ENCODE measurements at regions not wholly inside any gene's neighbourhood (a gene's known extent, or its start where the extent isn't known, plus 50 kb on each side); places are given as distances from the start of the nearest gene placed in this dataset.
A peak's percentile ranks its signal among the peaks of the same experiment; 100 is the strongest.
"Not testable (repeated sequence)": the region's sequence is repeated elsewhere in the genome, so short reads cannot be mapped to it uniquely, and the experiment has no call there.

DNA sequence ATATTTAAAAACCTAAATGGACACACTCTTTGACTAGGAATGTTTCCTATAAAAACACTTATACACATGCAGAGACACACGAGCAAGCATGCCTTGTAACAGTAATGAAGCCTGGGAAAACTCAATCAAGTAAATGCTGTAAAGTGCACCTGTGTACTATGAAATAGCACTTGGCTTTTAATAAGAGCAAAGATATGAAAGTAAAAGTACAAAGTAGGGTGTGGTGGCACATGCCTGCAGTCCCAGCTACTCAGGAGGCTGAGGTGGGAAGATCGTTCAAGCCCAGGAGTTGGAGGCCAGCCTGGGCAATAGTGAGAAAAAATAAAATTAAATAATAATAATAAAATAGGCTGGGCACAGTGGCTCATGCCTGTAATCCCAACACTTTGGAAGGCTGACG lies 166.9 kb upstream of the GRK3 start:
- no peak for DNase-seq

DNA sequence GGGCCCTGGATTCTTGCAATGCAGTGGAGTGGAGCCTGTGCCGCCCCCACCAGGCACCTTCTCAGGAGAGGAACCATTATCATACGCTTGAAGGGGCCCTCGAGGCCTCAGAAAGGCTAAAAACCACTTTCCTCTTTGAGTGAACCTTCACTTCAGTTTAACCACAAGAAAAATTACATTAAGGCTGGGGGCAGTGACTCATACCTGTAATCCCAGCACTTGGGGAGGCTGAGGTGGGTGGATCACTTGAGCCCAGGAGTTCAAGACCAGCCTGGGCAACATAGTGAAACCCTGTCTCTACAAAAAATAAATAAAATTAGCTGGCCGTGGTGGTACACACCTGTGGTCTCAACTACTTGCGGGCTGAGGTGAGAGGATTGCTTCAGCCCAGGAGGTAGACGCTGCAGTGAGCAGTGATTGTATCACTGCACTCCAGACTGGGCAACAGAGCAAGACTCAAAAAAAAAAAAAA lies 165.8 kb upstream of the GRK3 start:
- not testable (repeated sequence) for DNase-seq

DNA sequence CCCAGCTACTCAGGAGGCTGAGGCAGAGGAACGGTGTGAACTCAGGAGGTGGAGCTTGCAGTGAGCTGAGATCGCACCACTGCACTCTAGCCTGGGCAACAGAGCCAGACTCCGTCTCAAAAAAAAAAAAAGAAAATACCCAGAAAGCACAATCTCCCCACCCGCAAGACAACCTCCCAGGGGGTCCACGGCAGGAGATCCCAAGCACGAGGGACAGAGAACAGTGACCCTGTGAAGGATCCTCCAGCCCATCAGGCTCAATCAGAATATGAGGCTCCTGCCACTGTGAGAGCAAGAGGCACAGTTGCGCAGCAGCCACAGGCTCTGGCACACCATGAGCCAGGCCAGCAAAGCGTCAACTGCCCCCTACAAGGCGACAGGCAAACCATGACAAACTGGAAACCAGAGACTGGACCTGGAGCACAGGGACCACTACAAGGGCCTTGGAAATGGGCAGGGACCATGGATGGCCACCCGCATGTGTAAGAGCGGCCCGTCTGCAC lies 164.8 kb upstream of the GRK3 start:
- DNase-seq = no peak

- no peak for DNase-seq
Observed at GRCh38 chr22:25402160-25402500, 162.3 kb upstream of the GRK3 start.

- no peak for DNase-seq
Observed at GRCh38 chr22:25402501-25403283, 161.8 kb upstream of the GRK3 start.

- no peak for DNase-seq
Observed at GRCh38 chr22:25403284-25403810, 161.1 kb upstream of the GRK3 start.

- no peak for DNase-seq
Observed at GRCh38 chr22:25403811-25404471, 160.5 kb upstream of the GRK3 start.

DNA sequence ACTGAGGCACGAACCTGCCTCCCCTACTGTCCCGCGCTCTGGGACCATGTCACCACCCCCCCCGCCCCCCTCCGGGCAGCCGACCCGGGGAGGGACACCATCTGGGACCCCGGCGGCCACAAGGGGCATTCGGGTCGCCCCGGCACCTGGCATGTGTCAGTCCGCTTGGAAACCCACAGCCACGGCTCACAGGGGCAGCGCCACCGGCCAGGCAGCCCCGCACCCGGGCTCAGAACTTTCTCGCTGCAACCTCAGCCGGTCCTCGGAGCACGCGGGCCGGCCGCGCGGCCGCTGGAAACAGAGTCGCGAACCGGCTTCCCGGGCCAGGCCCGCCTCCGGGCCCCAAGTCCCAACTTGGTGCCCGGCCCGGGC lies 159.9 kb upstream of the GRK3 start:
- DNase-seq = no peak

DNA sequence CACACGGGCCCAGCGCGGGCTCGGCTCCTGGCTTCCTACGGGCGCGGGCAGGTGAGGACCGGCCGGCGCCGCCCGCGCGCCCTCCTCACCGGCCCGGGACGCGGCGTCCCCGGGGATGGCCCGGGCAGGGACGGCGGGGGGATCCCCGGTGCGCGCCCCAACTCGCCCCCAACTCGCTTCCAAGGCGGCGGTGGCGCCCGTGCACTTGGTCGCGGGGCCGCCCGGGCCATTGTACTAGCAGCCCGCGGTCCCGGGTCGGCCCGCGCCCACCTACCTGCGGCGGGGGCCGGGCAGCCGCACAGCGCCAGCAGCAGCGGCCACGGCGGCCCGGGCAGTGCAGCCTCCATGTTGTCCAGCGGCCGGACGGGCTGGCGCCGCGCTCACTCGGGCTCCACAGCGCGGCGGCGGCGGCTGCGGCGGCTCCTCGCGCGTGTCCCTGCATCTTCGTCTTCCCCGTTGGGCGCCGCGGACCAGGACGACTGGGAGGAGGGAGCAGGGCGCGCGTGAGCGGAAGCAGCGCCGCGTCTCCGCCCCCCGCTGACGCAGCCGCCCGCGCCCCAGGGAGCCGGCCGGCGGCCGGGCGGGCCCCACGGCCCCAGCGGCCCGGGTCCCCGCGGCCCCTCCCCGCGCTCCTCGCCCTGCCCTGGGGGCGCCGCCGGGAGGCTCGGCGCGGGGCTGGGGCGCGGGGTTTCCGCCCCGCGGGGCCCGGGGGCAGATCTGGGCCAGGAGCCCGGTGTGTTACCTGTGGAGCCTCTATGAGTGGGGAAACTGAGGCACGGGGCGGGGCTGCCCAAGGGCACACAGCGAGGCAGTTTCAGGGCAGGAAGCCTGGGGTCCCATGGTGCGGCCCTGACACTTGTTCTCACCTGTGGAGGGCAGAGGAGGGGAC lies 159.3 kb upstream of the GRK3 start:
- no peak for DNase-seq

- DNase-seq = no peak
Observed at GRCh38 chr22:25405841-25406509, 158.5 kb upstream of the GRK3 start.

- no peak for DNase-seq
Observed at GRCh38 chr22:25406510-25407210, 157.8 kb upstream of the GRK3 start.

DNA sequence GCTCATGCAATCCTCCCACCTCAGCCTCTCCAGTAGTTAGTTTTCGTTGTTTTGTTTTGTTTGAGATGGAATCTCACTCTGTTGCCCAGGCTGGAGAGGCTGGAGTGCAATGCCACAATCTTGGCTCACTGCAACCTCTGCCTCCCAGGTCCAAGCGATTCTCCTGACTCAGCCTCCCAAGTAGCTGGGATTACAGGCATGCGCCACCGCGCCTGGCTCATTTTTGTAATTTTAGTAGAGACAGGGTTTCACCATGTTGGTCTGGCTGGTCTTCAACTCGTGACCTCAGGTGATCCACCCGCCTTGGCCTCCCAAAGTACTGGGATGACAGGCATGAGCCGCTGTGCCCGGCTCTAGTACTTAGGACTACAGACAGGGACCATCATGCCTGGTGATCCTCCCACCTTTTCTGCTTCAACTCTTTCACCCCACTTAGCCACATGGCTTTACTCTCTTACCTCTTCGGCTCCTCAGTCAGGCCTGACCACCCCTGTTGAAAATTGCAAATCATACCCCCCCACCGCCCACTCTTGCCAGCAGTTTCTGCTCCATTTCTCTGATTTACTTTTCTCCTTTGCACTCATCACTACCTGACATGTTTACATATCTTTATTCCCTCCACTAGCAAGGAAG lies 157.1 kb upstream of the GRK3 start:
- no peak for DNase-seq

DNA sequence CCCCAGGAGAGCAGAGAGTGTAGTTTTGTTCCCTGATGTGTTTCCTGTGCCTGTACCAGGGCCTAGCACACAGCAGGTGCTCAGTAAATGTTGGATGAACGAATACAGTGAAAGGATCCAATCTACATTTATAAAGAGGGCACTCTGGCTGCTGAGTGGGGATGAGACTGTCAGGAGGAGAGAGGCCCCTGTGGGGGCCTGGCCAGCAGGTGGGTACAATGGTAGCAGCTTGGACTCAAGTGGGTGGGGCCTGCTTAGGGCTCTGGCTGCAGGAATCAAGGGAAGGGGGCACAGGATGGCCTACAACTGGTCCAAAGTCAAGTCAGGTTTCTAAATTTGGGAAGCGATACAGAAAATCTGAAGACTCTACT lies 156.6 kb upstream of the GRK3 start:
- no peak for DNase-seq

GRCh38 chr22:25409240-25409639 lies 155.2 kb upstream of the GRK3 start:
- no peak for DNase-seq

- no peak for DNase-seq
Observed at GRCh38 chr22:25410849-25411248, 153.6 kb upstream of the GRK3 start.

DNA sequence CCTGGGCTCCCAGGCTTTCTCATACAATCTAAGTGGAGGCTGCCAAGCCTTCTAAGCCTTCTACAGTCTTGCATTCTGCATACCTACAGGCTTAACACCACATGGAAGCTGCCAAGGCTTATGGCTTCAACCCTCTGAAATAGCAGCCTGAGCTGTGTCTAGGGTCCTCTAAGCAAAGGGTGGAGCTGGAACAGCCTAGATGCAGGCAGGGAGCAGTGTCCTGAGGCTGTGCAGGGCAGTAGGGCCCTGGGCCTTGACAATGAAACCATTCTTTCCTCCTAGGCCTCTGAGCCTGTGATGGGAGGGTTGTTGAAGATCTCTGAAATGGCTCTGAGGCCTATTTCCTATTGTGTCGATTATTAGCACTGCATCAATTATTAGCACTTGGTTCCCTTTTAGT lies 150.9 kb upstream of the GRK3 start:
- no peak for DNase-seq

DNA sequence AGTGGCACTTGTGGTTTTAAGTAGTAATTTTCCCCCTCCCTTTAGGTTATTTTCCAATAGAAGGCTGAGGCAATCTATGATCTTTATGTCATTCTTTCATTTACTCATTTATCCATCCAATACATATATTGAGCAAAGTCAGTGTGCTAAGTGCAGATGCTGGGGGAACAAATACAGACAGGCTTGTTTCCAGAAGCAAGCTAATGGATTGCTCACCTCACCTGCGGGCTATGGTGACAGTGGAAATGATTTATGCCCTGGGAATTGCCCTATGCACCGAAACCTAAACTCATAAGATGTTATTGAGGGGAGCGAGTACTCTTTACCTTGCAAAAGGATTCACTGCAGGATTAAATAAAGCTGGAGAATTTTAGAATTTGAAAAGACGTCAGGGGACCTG lies 148.7 kb upstream of the GRK3 start:
- DNase-seq = peak; percentile 49

- not testable (repeated sequence) for DNase-seq
Observed at GRCh38 chr22:25417826-25418225, 146.6 kb upstream of the GRK3 start.

DNA sequence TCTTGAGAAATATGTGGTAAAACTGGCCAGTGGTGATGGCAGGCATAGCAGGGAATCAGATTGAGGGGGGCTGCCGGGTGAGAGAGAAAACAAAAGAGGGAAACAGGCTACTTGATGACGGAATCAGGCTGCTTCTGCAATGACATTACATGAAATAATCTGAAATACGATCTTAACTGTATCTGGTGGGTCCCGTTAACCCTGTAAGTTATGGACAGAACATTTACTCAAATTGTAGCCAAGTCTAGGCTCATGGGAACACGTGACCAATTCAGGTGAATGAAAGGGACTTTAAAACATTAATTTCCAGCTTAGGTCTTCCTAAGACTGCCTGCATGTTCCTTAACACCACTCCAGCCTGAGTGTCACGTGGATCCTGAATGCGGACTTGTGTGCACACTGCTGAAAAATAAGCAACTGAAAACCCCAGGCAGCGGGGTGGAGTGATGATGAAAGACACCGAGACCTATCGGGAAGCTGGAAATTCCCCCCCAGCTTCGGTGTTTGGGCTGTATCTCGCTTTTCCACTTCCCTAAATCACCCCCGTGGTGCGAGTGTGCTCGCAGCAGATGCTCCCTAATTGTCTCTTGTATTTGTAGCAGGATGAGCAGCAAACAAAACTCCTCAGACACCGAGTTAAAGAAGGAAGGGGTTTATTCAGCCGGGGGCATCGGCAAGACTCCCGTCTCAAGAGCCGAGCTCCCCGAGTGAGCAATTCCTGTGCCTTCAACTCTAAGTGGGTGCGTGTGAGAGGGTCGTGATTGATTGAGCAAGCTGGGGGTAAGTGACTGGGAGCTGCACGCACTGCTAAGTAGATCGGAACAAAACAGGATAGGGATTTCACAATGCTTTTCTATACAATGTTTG lies 145.0 kb upstream of the GRK3 start:
- DNase-seq = no peak

- DNase-seq = not testable (repeated sequence)
Observed at GRCh38 chr22:25420114-25420441, 144.4 kb upstream of the GRK3 start.

- no peak for DNase-seq
Observed at GRCh38 chr22:25420471-25420924, 144.0 kb upstream of the GRK3 start.

Data from NCI-H2227 treated with DMSO at 0.1 percent for 48 hours (cell line).